GM12878 (cell line): ENCODE measurements at regions not wholly inside any gene's neighbourhood (a gene's known extent, or its start where the extent isn't known, plus 50 kb on each side); places are given as distances from the start of the nearest gene placed in this dataset.
A peak's percentile ranks its signal among the peaks of the same experiment; 100 is the strongest.

Experiments used
- ATAC-seq: fragments of 200-7000 bp; cut with Tn5 transposase; 3 replicates; pipeline ENCODE4 v1.9.1; 2020; ENCODE audit warnings: mild to moderate bottlenecking, moderate library complexity
- BruUV-seq: library from RNA; stranded (reverse); fragments of 400-500 nt; replicated peaks from 2 replicates; lab custom pipeline; 2021; lab: Mats Ljungman, UMichigan
- CTCF ChIA-PET: fragments of 300-600 bp; sonication (Branson Sonifier 250); formaldehyde crosslinking; extraction: SDS; loops from one replicate; lab custom pipeline; 2021; ENCODE audit warnings: inconsistent platforms; lab: Yijun Ruan, JAX
- POLR2A ChIA-PET: fragments of 350-600 bp; formaldehyde crosslinking; extraction: SDS; loops from one replicate; lab custom pipeline; 2021; ENCODE audit warnings: inconsistent platforms; lab: Charles Lee
- RAD21 ChIA-PET: fragments of 300-600 bp; sonication (Branson Sonifier 250); formaldehyde crosslinking; loops from one replicate; lab custom pipeline; 2023; ENCODE audit warnings: antibody characterized with exemption; ENCODE audit not compliant: unreplicated experiment; lab: Charles Lee
- SMC1A ChIA-PET: fragments of 300-600 bp; sonication (Branson Sonifier 250); formaldehyde crosslinking; loops from one replicate; lab custom pipeline; 2023; ENCODE audit not compliant: unreplicated experiment, uncharacterized antibody; lab: Charles Lee
- DNase-seq: peaks from one replicate; pipeline ENCODE4 v3.0.0-alpha.2; 2011; ENCODE audit warnings: low read depth, low spot score
- FAIRE-seq: peaks from 3 replicates; lab custom pipeline; 2011; peaks lifted over from hg19 to GRCh38; lab: Jason Lieb, UNC
- H2AFZ ChIP-seq: 2 replicates; pipeline ENCODE4 v1.6.0; 2011; ENCODE audit warnings: low read depth, low read length, control low read depth; ENCODE audit not compliant: control insufficient read depth
- H3K27ac ChIP-seq: 2 replicates; pipeline ENCODE4 v1.5.1; 2011; ENCODE audit warnings: control low read depth; ENCODE audit not compliant: control insufficient read depth, insufficient read depth
- H3K27me3 ChIP-seq, 2 experiments: replicated peaks in 1 of 2; 2 replicates each; pipeline versions ENCODE4 v1.6.0 to v1.6.1; 2011; ENCODE audit warnings: low read length in 1 of 2; ENCODE audit not compliant: control insufficient read depth in 2 of 2, insufficient read depth in 2 of 2
- H3K36me3 ChIP-seq, 2 experiments: 2 replicates each; pipeline ENCODE4 v1.5.1; 2011; ENCODE audit warnings: low read length in 1 of 2; ENCODE audit not compliant: control insufficient read depth in 2 of 2, insufficient read depth in 2 of 2
- H3K4me1 ChIP-seq: 2 replicates; pipeline ENCODE4 v1.6.1; 2011; ENCODE audit warnings: mild to moderate bottlenecking, low read length, moderate library complexity, mixed read lengths; ENCODE audit not compliant: control insufficient read depth, insufficient read depth
- H3K4me2 ChIP-seq: 2 replicates; pipeline ENCODE4 v1.6.0; 2011; ENCODE audit warnings: control low read depth; ENCODE audit not compliant: control insufficient read depth, insufficient read depth
- H3K4me3 ChIP-seq: fragments of 200-600 bp; sonication (generic); 2 replicates; pipeline ENCODE4 v1.5.1; 2016
- H3K79me2 ChIP-seq: 2 replicates; pipeline ENCODE4 v1.6.0; 2011; ENCODE audit warnings: low read length; ENCODE audit not compliant: control insufficient read depth, insufficient read depth
- H3K9ac ChIP-seq: 2 replicates; pipeline ENCODE4 v1.8.0; 2011; ENCODE audit warnings: low read length, control low read depth, mixed read lengths; ENCODE audit not compliant: control insufficient read depth, insufficient read depth
- H3K9me3 ChIP-seq: replicated peaks from 3 replicates; pipeline ENCODE4 v1.5.1; 2011; ENCODE audit warnings: mild to moderate bottlenecking, low read length; ENCODE audit not compliant: control insufficient read depth, insufficient read depth
- H4K20me1 ChIP-seq: 2 replicates; pipeline ENCODE4 v1.6.0; 2011; ENCODE audit not compliant: control insufficient read depth, insufficient read depth
- EP300 ChIP-seq, 2 experiments: fragments of 150-350 bp in 1 of 2; IDR thresholded peaks; 2 replicates each; pipeline ENCODE4 v1.6.1; 2011 to 2012; ENCODE audit warnings: low read depth in 2 of 2, low read length in 2 of 2, borderline replicate concordance in 1 of 2, improper control_type of control experiment in 1 of 2, inconsistent platforms in 1 of 2; ENCODE audit not compliant: control insufficient read depth in 1 of 2
- JUNB ChIP-seq: IDR thresholded peaks from 2 replicates; pipeline ENCODE4 v1.6.1; 2016; ENCODE audit warnings: antibody characterized with exemption, mild to moderate bottlenecking
- MLLT1 ChIP-seq: fragments of 450-650 bp; IDR thresholded peaks from 2 replicates; pipeline ENCODE4 v1.6.1; 2016; ENCODE audit warnings: mild to moderate bottlenecking
- NFIC ChIP-seq: IDR thresholded peaks from 2 replicates; pipeline ENCODE4 v1.6.1; 2012; ENCODE audit warnings: low read depth, mild to moderate bottlenecking, inconsistent platforms, low read length, moderate library complexity
- NFYA ChIP-seq: IDR thresholded peaks from 2 replicates; pipeline ENCODE4 v1.6.1; 2011; ENCODE audit warnings: low read depth, mild to moderate bottlenecking, low read length, improper control_type of control experiment, borderline replicate concordance
- NKRF ChIP-seq: fragments of 450-650 bp; conservative IDR thresholded peaks from 2 replicates; pipeline ENCODE4 v1.6.1; 2017; ENCODE audit warnings: mild to moderate bottlenecking, moderate library complexity
- PKNOX1 ChIP-seq: fragments of 450-650 bp; IDR thresholded peaks from 2 replicates; pipeline ENCODE4 v1.6.1; 2016; ENCODE audit warnings: mild to moderate bottlenecking
- POLR2A ChIP-seq: IDR thresholded peaks from 2 replicates; pipeline ENCODE4 v1.6.1; 2011; ENCODE audit warnings: low read depth, mild to moderate bottlenecking, low read length
- RUNX3 ChIP-seq: IDR thresholded peaks from 2 replicates; pipeline ENCODE4 v1.6.1; 2012; ENCODE audit warnings: low read length, inconsistent platforms
- SMC3 ChIP-seq: IDR thresholded peaks from 2 replicates; pipeline ENCODE4 v1.6.1; 2011; ENCODE audit warnings: low read length, improper control_type of control experiment, borderline replicate concordance
- SPI1 ChIP-seq: IDR thresholded peaks from 2 replicates; pipeline ENCODE4 v1.6.1; 2011; ENCODE audit warnings: low read depth, mild to moderate bottlenecking, low read length, moderate library complexity, borderline replicate concordance; ENCODE audit not compliant: insufficient read depth
- TCF7 ChIP-seq: IDR thresholded peaks from 2 replicates; pipeline ENCODE4 v1.6.1; 2014; ENCODE audit warnings: antibody characterized with exemption, borderline replicate concordance
- WGBS: methylation state at CpG from one replicate; pipeline ENCODE4 v1.1.6; 2016; ENCODE audit warnings: low lambda C conversion rate; ENCODE audit not compliant: insufficient replicate concordance, insufficient coverage; ENCODE audit errors: missing lambda C conversion rate; 5-methylcytosine and 5-hydroxymethylcytosine counted together
- in situ Hi-C: fragments of 300-500 bp; cut with MboI; formaldehyde crosslinking; loops from 9 replicates; pipeline ENCODE4 v1.14.3; 2018; ENCODE audit warnings: mixed read lengths
- intact Hi-C: fragments of 100-400 bp; cut with micrococcal nuclease; formaldehyde crosslinking; loops from one replicate; pipeline ENCODE4 v1.14.2; 2022; ENCODE audit not compliant: unreplicated experiment

GRCh38 chr16:79950932-79951719 lies 350.6 kb upstream of the MAF start (continued):
- TF ChIP-seq EP300 (IDR thresholded peaks at IDR 0.05; ENCODE audit: borderline replicate concordance in 1 of 2, control insufficient read depth in 1 of 2, low read depth in 2 of 2, low read length in 2 of 2) (no peak), SMC3 (no peak), POLR2A (no peak), NKRF (no peak), NFYA (no peak)

GRCh38 chr16:79949417-79949816 lies 348.9 kb upstream of the MAF start:
- CTCF ChIA-PET, result no interaction called here
- no peak for ATAC-seq
- H3K27ac ChIP-seq, result no peak overlapping the region
- no peak for DNase-seq
- H3K9me3 ChIP-seq, result no peaks in the 10 kb centered on the region
- RAD21 ChIA-PET, result no interaction called here
- TF ChIP-seq SPI1 (no peak), JUNB (no peak), MLLT1 (no peak), PKNOX1 (no peak), RUNX3 (peak; percentile 85), NFIC (peak; percentile 44; the same call in 1 of the 2 replicates), TCF7 (peak; percentile 63; the same call in 1 of the 2 replicates)
- POLR2A ChIA-PET, result no interaction called here
- H2AFZ ChIP-seq, result no peak overlapping the region
- H3K79me2 ChIP-seq, result no peaks in the 10 kb centered on the region
- H4K20me1 ChIP-seq, result no peaks in the 10 kb centered on the region
- no peak overlapping the region for H3K4me2 ChIP-seq
- H3K4me3 ChIP-seq, result no peak overlapping the region
- H3K9ac ChIP-seq, result no peak overlapping the region
- intact Hi-C loops (no loop called here), in situ Hi-C loops (no loop called here)
- no peaks in the 10 kb centered on the region for H3K27me3 ChIP-seq
- no peaks in the 10 kb centered on the region for H3K36me3 ChIP-seq
- H3K4me1 ChIP-seq, result no peaks in the 10 kb centered on the region
- WGBS, result 0% methylated on average over 1 of the region's 1 CpG
- SMC1A ChIA-PET, result no interaction called here
- BruUV-seq, result no TSS peak
- FAIRE-seq, result no peak
